Stimulated activated naive B cell treated with anti-CD40 and anti-IgM and Interleukin-4, amounts not matched to agents 10 μg/mL and 1 μg/mL and 100 μg/mL, for 72 hours (primary cell): ENCODE measurements at regions not wholly inside any gene's neighbourhood (a gene's known extent, or its start where the extent isn't known, plus 50 kb on each side); places are given as distances from the start of the nearest gene placed in this dataset.

Source experiments
- ATAC-seq, 2 donors: fragments of 150-1000 bp; cut with Tn5 transposase; replicated peaks; 2 replicates each; pipeline ENCODE4 v1.10.0; 2021; ENCODE audit warnings: moderate library complexity in 1 of 2
- DNase-seq: peaks from one replicate; pipeline ENCODE4 v3.0.0; 2021
- H3K27ac Mint-ChIP-seq: one replicate; pipeline ENCODE4 v1.8.0; 2022; ENCODE audit warnings: mild to moderate bottlenecking, mixed read lengths
- H3K27me3 Mint-ChIP-seq, 2 donors: one replicate each; pipeline ENCODE4 v1.8.0; 2022; ENCODE audit warnings: mixed read lengths in 2 of 2
- H3K36me3 Mint-ChIP-seq, 2 donors: one replicate each; pipeline ENCODE4 v1.8.0; 2022; ENCODE audit warnings: mixed read lengths in 2 of 2, mild to moderate bottlenecking in 1 of 2
- H3K4me1 Mint-ChIP-seq, 2 donors: one replicate each; pipeline ENCODE4 v1.8.0; 2022; ENCODE audit warnings: mixed read lengths in 2 of 2, mild to moderate bottlenecking in 1 of 2
- H3K4me3 Mint-ChIP-seq, 2 donors: one replicate each; pipeline ENCODE4 v1.8.0; 2022; ENCODE audit warnings: mild to moderate bottlenecking in 2 of 2, mixed read lengths in 2 of 2, moderate library complexity in 1 of 2
- H3K9me3 Mint-ChIP-seq, 2 donors: one replicate each; pipeline ENCODE4 v1.8.0; 2022; ENCODE audit warnings: mixed read lengths in 2 of 2, mild to moderate bottlenecking in 1 of 2

GRCh38 chr10:121080281-121080891 lies 229.2 kb downstream of the WDR11 start:
- Mint-ChIP-seq H3K9me3 (no peaks in the 10 kb centered on the region), H3K4me3 (no peak overlapping the region), H3K4me1 (no peaks in the 10 kb centered on the region), H3K27me3 (peaks cover 0 to 4% of the 10 kb centered on the region in 2 donors), H3K36me3 (no peaks in the 10 kb centered on the region), H3K27ac (no peak overlapping the region)
- DNase-seq (no peak), ATAC-seq (no peak)

GRCh38 chr10:121081306-121081705 lies 230.1 kb downstream of the WDR11 start:
- peaks cover 0 to 4% of the 10 kb centered on the region in 2 donors for H3K27me3 Mint-ChIP-seq
- H3K4me1 Mint-ChIP-seq, result no peaks in the 10 kb centered on the region
- DNase-seq (no peak), ATAC-seq (no peak)
- no peak overlapping the region for H3K4me3 Mint-ChIP-seq
- H3K9me3 Mint-ChIP-seq, result no peaks in the 10 kb centered on the region
- H3K36me3 Mint-ChIP-seq, result no peaks in the 10 kb centered on the region
- no peak overlapping the region for H3K27ac Mint-ChIP-seq

- DNase-seq (no peak), ATAC-seq (no peak)
- no peaks in the 10 kb centered on the region for H3K36me3 Mint-ChIP-seq
- no peak overlapping the region for H3K4me3 Mint-ChIP-seq
- H3K4me1 Mint-ChIP-seq, result no peaks in the 10 kb centered on the region
- no peak overlapping the region for H3K27ac Mint-ChIP-seq
- peaks cover 0 to 4% of the 10 kb centered on the region in 2 donors for H3K27me3 Mint-ChIP-seq
- no peaks in the 10 kb centered on the region for H3K9me3 Mint-ChIP-seq
Measured at GRCh38 chr10:121082984-121083383, 231.8 kb downstream of the WDR11 start.

- H3K9me3 Mint-ChIP-seq, result no peaks in the 10 kb centered on the region
- no peaks in the 10 kb centered on the region for H3K36me3 Mint-ChIP-seq
- DNase-seq (no peak), ATAC-seq (no peak)
- no peaks in the 10 kb centered on the region for H3K4me1 Mint-ChIP-seq
- H3K4me3 Mint-ChIP-seq, result no peak overlapping the region
- H3K27me3 Mint-ChIP-seq, result no peaks in the 10 kb centered on the region
- no peak overlapping the region for H3K27ac Mint-ChIP-seq
Measured at GRCh38 chr10:121084016-121084674, 233.0 kb downstream of the WDR11 start.

DNA sequence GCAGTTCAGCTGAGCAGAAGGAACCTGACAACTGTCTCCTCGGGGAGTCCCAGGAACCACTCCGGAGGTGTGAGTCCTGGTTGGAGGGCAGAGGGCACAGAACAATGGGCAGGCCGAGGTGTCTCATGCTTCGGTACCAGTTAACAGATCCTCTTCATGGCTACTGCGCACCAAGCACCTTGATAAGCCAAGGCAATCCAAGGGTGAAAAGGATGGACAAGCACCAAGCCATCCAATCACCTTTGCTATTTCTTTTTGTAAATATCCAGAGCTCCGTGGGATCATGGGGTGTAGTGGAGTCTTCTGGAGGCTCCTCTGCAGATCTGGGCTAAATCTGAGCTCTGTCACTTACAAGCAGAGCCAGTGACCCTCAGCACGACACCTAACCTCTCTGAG lies 233.5 kb downstream of the WDR11 start:
- no peaks in the 10 kb centered on the region for H3K4me1 Mint-ChIP-seq
- H3K27me3 Mint-ChIP-seq, result no peaks in the 10 kb centered on the region
- ATAC-seq, result no peak
- no peaks in the 10 kb centered on the region for H3K9me3 Mint-ChIP-seq
- no peak for DNase-seq
- H3K4me3 Mint-ChIP-seq, result no peak overlapping the region
- H3K36me3 Mint-ChIP-seq, result no peaks in the 10 kb centered on the region
- no peak overlapping the region for H3K27ac Mint-ChIP-seq

DNA sequence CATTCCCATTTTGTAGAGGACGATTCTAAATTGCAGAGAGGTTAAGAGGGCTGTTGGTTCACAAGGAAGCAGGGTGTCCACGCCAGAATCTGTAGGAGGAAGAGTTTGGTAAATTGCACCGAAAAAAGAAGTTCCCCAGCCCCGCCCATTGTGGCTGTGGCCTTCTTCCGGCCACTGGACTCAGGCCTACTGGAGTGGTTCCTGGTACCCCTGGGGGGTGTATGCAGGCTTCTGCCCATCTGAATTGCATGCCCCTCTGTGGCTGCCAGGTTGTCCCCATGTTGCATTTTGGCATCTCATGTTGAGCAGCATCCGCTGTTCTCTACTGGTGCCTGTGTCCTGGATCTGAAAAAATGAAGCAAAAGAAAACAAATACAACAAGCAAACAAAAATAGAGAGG lies 234.2 kb downstream of the WDR11 start:
- no peak overlapping the region for H3K27ac Mint-ChIP-seq
- H3K36me3 Mint-ChIP-seq, result no peaks in the 10 kb centered on the region
- H3K4me1 Mint-ChIP-seq, result no peaks in the 10 kb centered on the region
- H3K4me3 Mint-ChIP-seq, result no peak overlapping the region
- ATAC-seq (no peak), DNase-seq (no peak)
- H3K27me3 Mint-ChIP-seq, result no peaks in the 10 kb centered on the region
- H3K9me3 Mint-ChIP-seq, result no peaks in the 10 kb centered on the region

GRCh38 chr10:121087129-121087528 lies 236.0 kb downstream of the WDR11 start:
- ATAC-seq (no peak), DNase-seq (no peak)
- Mint-ChIP-seq H3K27me3 (no peaks in the 10 kb centered on the region), H3K9me3 (peaks cover 0 to 4% of the 10 kb centered on the region in 2 donors), H3K27ac (no peak overlapping the region), H3K4me3 (no peak overlapping the region), H3K36me3 (no peaks in the 10 kb centered on the region), H3K4me1 (no peaks in the 10 kb centered on the region)

DNA sequence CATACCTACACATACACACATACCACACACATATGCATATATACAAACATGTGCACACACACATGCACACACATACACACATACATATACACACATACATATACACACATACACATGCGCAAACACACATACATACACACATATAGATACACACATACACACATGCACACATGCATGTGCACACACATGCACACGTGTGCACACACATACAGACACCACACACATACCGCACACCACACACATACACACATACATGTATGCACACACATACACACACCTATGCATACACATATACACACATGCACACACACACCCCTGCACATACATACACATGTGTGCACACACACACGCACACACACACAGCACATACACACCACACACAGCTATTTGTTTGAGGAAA lies 236.5 kb downstream of the WDR11 start:
- DNase-seq (no peak), ATAC-seq (no peak)
- no peak overlapping the region for H3K4me3 Mint-ChIP-seq
- H3K4me1 Mint-ChIP-seq, result no peaks in the 10 kb centered on the region
- no peak overlapping the region for H3K27ac Mint-ChIP-seq
- no peaks in the 10 kb centered on the region for H3K36me3 Mint-ChIP-seq
- H3K27me3 Mint-ChIP-seq, result no peaks in the 10 kb centered on the region
- H3K9me3 Mint-ChIP-seq, result peaks cover 0 to 4% of the 10 kb centered on the region in 2 donors

GRCh38 chr10:121088524-121088923 lies 237.4 kb downstream of the WDR11 start:
- no peak for DNase-seq
- ATAC-seq, result no peak

GRCh38 chr10:121089434-121089833 lies 238.3 kb downstream of the WDR11 start:
- peaks cover 0 to 4% of the 10 kb centered on the region in 2 donors for H3K9me3 Mint-ChIP-seq

More at GRCh38 chr10:121088524-121088923, 237.4 kb downstream of the WDR11 start:
- no peak overlapping the region for H3K27ac Mint-ChIP-seq
- no peaks in the 10 kb centered on the region for H3K27me3 Mint-ChIP-seq
- H3K4me1 Mint-ChIP-seq, result no peaks in the 10 kb centered on the region
- no peaks in the 10 kb centered on the region for H3K36me3 Mint-ChIP-seq
- peaks cover 0 to 4% of the 10 kb centered on the region in 2 donors for H3K9me3 Mint-ChIP-seq
- H3K4me3 Mint-ChIP-seq, result no peak overlapping the region

GRCh38 chr10:121091961-121092719 lies 241.0 kb downstream of the WDR11 start:
- no peak for DNase-seq
- Mint-ChIP-seq H3K36me3 (no peaks in the 10 kb centered on the region), H3K4me3 (no peak overlapping the region), H3K27me3 (no peaks in the 10 kb centered on the region), H3K9me3 (peaks cover 0 to 5% of the 10 kb centered on the region in 2 donors), H3K4me1 (no peaks in the 10 kb centered on the region), H3K27ac (no peak overlapping the region)
- no peak for ATAC-seq

More at GRCh38 chr10:121089434-121089833, 238.3 kb downstream of the WDR11 start:
- DNase-seq, result no peak
- H3K27me3 Mint-ChIP-seq, result no peaks in the 10 kb centered on the region
- no peak overlapping the region for H3K4me3 Mint-ChIP-seq
- H3K4me1 Mint-ChIP-seq, result no peaks in the 10 kb centered on the region
- no peak overlapping the region for H3K27ac Mint-ChIP-seq
- ATAC-seq, result no peak
- H3K36me3 Mint-ChIP-seq, result no peaks in the 10 kb centered on the region

GRCh38 chr10:121092720-121093095 lies 241.5 kb downstream of the WDR11 start:
- no peaks in the 10 kb centered on the region for H3K36me3 Mint-ChIP-seq

GRCh38 chr10:121096617-121097431 lies 245.7 kb downstream of the WDR11 start:
- H3K27me3 Mint-ChIP-seq, result no peaks in the 10 kb centered on the region
- ATAC-seq (no peak), DNase-seq (no peak)
- no peak overlapping the region for H3K27ac Mint-ChIP-seq
- H3K9me3 Mint-ChIP-seq, result peaks cover 0 to 5% of the 10 kb centered on the region in 2 donors
- H3K4me1 Mint-ChIP-seq, result no peaks in the 10 kb centered on the region
- no peak overlapping the region for H3K4me3 Mint-ChIP-seq
- no peaks in the 10 kb centered on the region for H3K36me3 Mint-ChIP-seq

More at GRCh38 chr10:121092720-121093095, 241.5 kb downstream of the WDR11 start:
- no peak for DNase-seq
- Mint-ChIP-seq H3K4me1 (no peaks in the 10 kb centered on the region), H3K27me3 (no peaks in the 10 kb centered on the region), H3K9me3 (peaks cover 0 to 5% of the 10 kb centered on the region in 2 donors), H3K27ac (no peak overlapping the region), H3K4me3 (no peak overlapping the region)
- no peak for ATAC-seq

DNA sequence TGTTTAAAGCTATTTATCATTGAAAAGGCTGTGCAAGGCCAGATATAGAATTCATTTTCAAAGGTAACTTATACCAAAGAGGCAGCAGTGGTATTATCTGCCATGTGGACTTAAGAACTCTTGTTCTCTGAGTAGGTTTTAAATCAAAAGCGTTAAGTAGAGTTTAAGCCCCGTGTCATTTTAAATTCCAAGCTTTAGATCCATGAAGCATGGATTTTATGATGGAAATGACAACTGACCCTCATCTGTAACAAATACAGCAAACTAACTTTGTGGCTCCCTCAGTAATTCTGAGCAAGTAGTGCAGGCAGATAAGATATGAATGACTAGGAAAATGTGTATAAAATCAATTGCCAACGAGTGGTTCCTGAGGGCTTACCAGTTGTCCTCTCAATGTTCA lies 247.0 kb downstream of the WDR11 start:
- Mint-ChIP-seq H3K4me1 (no peaks in the 10 kb centered on the region), H3K27ac (no peak overlapping the region), H3K36me3 (no peaks in the 10 kb centered on the region), H3K27me3 (no peaks in the 10 kb centered on the region), H3K4me3 (no peak overlapping the region), H3K9me3 (peaks cover 0 to 4% of the 10 kb centered on the region in 2 donors)
- no peak for DNase-seq
- no peak for ATAC-seq
